Brain microvascular endothelial cell (primary cell): ENCODE measurements at regions not wholly inside any gene's neighbourhood (a gene's known extent, or its start where the extent isn't known, plus 50 kb on each side); places are given as distances from the start of the nearest gene placed in this dataset.

Source experiments
- DNase-seq: peaks from one replicate; pipeline ENCODE4 v3.0.0-alpha.2; 2020
- H3K27ac ChIP-seq: fragments of 250-450 bp; sonication (Bioruptor Pico); 2 replicates; pipeline ENCODE4 v1.5.1; 2020; ENCODE audit warnings: mild to moderate bottlenecking, moderate library complexity
- H3K27me3 ChIP-seq: fragments of 250-450 bp; sonication (Bioruptor Pico); replicated peaks from 2 replicates; pipeline ENCODE4 v1.5.1; 2020; ENCODE audit warnings: mild to moderate bottlenecking
- H3K36me3 ChIP-seq: fragments of 250-450 bp; sonication (Bioruptor Pico); replicated peaks from 2 replicates; pipeline ENCODE4 v1.5.1; 2020; ENCODE audit warnings: mild to moderate bottlenecking
- H3K4me3 ChIP-seq: 2 replicates; pipeline ENCODE4 v1.5.1; 2011; ENCODE audit warnings: low read depth, mild to moderate bottlenecking, control low read depth, low read length, moderate library complexity
- in situ Hi-C: cut with HindIII; loops from 2 replicates; pipeline ENCODE4 v1.10.0; 2017; ENCODE audit warnings: low sequenced_read_pairs, low pct_ligation_motif_present
- TF ChIP-seq, protein P1 (sequence below): IDR thresholded peaks from 2 replicates; pipeline ENCODE4 v1.5.1; 2011; ENCODE audit warnings: low read depth, mild to moderate bottlenecking, moderate library complexity, low read length, control low read depth, inconsistent platforms; ENCODE audit errors: missing control alignments

DNA sequence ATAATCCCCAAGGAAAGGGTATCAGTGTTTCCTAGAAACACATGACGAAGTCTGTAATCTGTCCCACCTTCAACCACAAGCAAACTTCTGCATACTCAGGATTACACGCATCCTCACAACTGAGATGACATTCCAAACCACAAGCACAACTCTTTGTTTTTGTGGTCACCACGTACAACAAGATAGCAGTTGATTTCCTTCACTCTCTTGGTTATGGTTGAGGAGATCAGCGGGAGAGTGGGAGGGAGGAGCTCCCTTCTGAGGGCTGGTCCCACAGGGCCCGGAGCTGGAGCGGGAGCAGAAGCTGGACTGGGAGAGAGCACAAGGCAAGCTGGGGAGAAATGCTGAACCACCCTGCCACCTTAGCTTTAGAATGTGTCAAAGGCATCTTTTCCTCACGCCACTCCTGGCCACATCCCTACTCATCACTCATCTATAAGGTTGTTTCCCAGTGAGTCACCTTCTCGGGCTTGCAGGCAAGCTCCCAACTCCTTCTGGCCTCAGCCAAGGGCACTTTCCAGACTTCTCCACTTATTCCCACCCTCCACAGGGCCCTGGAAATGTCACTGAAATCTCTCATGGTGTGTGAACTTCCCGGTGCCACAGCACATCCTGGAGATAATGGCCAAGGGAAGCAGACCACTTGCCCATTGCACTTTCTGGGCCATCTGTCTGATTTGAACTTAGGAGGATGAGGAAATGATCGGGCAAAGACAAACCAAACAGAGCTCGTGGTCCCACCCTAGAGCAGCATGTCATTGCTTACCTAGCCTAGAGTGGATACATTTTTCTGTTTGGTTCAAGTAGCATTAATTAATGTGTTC, 98.9 kb upstream of the LGALSL start:
- H3K27me3 ChIP-seq = peaks cover 10% of the 10 kb centered on the region
- no peak overlapping the region for H3K4me3 ChIP-seq
- H3K27ac ChIP-seq = no peak overlapping the region
- H3K36me3 ChIP-seq = no peaks in the 10 kb centered on the region
- TF ChIP-seq, protein P1, sequence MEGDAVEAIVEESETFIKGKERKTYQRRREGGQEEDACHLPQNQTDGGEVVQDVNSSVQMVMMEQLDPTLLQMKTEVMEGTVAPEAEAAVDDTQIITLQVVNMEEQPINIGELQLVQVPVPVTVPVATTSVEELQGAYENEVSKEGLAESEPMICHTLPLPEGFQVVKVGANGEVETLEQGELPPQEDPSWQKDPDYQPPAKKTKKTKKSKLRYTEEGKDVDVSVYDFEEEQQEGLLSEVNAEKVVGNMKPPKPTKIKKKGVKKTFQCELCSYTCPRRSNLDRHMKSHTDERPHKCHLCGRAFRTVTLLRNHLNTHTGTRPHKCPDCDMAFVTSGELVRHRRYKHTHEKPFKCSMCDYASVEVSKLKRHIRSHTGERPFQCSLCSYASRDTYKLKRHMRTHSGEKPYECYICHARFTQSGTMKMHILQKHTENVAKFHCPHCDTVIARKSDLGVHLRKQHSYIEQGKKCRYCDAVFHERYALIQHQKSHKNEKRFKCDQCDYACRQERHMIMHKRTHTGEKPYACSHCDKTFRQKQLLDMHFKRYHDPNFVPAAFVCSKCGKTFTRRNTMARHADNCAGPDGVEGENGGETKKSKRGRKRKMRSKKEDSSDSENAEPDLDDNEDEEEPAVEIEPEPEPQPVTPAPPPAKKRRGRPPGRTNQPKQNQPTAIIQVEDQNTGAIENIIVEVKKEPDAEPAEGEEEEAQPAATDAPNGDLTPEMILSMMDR = no peak
- in situ Hi-C loops = no loop called here
- peak; percentile 84 for DNase-seq

DNA sequence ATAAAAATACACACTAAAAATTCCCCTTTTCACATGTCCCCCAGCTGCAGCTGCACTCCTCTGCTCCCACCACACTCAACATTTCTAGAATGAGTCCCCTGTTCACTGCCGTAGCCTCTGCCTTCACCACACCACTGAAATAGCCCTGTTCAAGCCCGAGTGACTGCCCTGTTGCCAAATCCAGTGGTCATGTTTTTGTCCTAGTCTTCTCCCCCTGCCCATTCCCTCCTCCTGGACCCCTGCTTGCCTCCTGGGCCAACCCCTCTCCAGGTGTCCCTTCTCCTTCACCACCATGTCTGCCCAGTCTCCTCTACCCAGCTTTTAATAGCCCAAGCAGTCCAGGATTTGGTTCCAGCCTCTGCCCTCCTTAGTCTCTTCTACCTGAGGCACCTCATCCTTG, 97.1 kb upstream of the LGALSL start:
- TF ChIP-seq, protein P1 = no peak
- H3K27me3 ChIP-seq = peaks cover 10% of the 10 kb centered on the region
- DNase-seq = no peak
- H3K4me3 ChIP-seq = no peak overlapping the region
- H3K36me3 ChIP-seq = no peaks in the 10 kb centered on the region
- H3K27ac ChIP-seq = no peak overlapping the region
- in situ Hi-C loops = no loop called here

DNA sequence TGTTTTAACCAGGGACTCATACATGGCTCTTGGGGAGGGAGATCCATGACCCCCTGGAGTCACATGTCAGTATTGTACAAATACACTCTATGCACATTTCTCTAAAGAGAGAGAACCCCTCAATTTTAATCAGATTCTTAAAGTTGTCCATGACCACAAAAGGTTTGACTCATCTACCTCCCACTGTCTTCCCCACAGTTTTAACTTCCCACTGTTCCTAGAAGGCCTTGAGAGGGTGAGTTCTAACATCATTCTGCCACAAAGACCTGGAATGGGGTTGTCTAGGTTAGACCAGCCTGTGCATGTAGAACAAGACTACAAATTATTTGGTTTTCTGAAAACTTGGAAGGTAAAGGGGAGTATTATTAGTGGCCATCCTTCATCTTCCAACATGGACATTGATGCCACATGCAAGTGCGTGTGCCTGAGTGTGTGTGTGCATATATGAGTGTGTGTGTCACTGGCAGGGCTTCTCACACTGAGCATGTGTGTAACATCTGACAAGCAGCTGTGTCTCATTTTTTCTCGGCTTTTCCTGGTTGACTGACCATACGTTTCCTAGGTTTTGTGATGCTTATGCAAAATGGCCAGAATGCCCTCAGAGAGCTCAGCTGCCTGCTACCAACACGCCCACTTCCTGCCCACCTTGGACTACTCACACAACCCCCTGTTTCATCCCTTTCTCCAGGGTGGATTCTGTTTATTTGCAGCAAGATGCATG, 94.6 kb upstream of the LGALSL start:
- Histone ChIP-seq H3K36me3 (no peaks in the 10 kb centered on the region), H3K27ac (no peak overlapping the region), H3K27me3 (peaks cover 12% of the 10 kb centered on the region), H3K4me3 (no peak overlapping the region)
- in situ Hi-C loops = no loop called here
- no peak for DNase-seq
- TF ChIP-seq, protein P1 = no peak

DNA sequence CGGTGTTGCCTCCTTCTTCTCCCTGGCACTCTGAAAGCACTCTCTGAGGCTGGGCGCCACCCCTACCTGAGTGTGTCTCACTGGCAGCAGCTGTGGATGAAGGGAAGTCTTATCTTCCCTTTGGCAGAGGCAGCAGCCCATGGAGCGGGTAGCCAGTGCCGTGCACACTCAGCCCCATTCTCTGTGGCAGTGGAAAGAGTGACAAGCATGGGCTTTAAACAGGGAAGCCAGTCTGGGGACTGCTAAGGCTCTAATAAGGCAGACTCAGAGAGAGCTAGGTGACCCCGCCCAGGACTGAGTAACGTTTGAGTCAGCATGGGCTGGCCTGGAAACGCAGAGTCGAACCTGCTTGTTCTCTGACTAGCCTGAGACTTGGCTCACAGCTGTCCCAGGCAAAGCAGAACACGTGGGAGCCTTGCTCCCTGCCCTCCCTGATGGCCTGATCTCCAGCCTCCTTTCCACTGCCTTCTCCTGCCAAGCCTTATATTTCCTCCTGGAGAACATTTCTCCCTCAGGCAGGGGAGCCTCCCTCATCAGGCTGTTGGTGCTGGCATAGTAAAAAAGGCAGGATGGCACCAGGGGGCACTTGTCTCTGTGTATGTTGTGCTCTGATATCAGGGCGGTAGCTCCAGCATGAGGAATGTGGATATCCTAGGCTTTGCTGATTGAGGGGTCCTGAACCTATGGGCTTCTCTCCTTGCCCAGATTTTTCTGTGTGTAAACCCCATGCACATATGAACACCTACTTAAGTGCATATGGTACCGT, 93.9 kb upstream of the LGALSL start:
- no peak overlapping the region for H3K27ac ChIP-seq
- TF ChIP-seq, protein P1 = peak; percentile 17
- H3K27me3 ChIP-seq = peaks cover 12% of the 10 kb centered on the region
- H3K4me3 ChIP-seq = no peak overlapping the region
- peak; percentile 97 for DNase-seq
- no peaks in the 10 kb centered on the region for H3K36me3 ChIP-seq
- in situ Hi-C loops = no loop called here

DNA sequence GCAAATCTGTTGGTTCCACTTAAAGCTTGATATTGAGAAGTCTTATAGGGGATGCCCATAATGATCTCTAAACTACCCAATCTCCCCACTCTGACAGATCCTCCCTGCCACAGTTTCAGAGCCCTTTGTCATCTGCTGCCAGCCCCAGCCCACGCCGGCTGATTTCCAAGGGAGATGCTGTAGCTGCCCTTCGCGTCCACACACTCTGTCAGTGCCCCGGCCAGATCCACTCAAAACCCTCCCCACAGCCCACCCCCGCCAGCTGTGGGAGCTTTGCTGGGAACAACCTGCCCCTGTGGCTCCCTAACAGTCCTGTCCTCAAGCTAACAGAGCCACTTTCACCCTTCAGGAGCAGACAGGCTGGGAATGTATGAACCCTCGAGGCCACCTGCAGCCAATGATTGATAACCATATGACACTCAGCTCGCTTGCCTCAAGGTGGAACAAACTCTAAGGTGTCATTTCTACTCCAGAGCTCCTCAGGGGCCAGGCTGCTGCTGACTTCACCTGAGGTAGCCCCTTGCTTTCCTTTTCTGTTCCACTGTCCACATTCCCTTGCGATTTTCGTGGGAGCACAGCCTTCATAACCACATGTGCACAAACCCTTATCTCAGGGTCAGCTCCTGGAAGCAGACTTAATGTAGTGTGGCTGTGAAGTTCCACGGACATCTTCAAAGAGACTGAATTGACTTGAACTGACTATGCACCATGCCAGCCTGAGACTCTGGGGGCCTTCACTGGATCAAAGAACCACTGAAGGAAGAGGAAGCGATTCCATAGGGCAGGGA, 92.6 kb upstream of the LGALSL start:
- in situ Hi-C loops = no loop called here
- Histone ChIP-seq H3K36me3 (no peaks in the 10 kb centered on the region), H3K27ac (no peak overlapping the region), H3K4me3 (no peak overlapping the region), H3K27me3 (peaks cover 12% of the 10 kb centered on the region)
- DNase-seq = no peak
- TF ChIP-seq, protein P1 = no peak
